ENCODE measurements at regions not wholly inside any gene's neighbourhood (a gene's known extent, or its start where the extent isn't known, plus 50 kb on each side); places are given as distances from the start of the nearest gene placed in this dataset.

DNA sequence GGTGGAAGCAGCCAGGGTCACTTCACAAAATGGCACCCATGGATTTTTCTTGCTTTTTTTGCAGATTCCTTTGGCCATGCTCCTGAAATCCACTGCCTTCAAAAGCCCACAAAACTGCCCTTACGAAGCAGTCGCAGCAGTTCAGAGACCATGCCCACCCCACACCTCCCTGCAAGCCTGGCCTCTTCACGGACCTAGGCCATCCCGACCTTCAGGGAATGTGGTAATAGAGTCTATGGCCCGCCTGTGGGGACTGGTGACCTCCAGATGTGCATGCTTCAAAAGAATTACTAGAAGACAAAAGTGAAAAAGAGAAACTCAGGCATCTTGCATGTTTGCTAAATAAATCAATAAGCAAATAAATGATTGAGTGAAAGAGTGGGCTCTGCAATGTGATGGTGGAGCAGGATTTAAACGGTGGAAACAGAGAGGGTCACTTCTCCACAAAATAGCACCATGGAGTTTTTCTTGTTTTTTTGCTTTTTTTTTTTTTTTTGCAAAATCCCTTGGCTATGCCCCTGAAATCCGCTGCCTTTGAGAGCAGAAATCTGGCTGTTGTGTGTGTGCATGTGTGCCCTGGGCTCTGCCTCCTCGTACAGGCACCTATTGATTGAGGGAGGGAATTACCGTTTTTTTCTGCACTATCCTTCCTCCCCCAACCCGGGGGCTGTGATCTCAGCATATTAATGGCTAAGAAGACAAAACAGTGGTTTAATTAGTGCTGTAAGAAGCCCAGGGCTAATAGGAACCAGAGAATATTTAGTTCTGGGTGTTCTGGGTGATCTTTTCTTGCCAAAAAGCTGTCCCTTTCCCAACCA is 107.4 kb downstream of the PXDC1 start:
- intact Hi-C loops (cut with micrococcal nuclease): no loop called here

DNA sequence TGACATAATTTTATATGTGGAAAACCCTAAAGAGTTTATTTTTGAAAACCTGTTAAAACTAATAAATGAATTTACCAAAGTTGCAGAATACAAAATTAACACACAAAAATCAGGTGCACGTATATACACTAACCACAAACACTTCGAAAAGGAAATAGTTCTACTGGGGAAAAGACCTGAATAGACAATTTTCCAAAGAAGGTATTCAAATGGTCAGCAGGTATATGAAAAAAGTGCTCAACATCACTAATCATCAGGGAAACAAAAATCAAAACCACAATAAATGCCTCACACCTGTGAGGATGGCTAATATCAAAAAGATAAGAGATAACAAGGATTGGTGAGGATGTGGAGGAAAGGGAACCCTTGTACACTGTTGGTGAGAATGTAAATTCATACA is 110.6 kb downstream of the PXDC1 start:
- intact Hi-C loops (cut with micrococcal nuclease): no loop called here

DNA sequence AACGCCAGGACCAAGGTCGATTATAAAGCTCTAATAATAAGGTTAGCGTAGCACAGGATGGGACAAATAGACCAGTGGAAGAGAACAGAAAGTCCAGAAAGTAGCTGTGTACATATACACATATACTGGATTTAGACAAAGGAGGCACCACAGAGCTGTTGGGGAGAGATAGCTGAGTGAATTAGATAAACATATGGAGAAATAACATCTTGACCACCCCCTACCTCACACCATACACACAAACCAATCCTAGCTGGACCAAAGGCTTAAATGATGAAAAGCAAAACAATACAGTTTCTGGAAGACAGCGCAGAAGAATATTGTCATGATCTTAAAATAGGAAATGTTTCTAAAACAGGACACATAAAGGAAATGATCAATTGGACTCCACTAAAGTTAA is 112.9 kb downstream of the PXDC1 start:
- intact Hi-C loops (cut with micrococcal nuclease): no loop called here

DNA sequence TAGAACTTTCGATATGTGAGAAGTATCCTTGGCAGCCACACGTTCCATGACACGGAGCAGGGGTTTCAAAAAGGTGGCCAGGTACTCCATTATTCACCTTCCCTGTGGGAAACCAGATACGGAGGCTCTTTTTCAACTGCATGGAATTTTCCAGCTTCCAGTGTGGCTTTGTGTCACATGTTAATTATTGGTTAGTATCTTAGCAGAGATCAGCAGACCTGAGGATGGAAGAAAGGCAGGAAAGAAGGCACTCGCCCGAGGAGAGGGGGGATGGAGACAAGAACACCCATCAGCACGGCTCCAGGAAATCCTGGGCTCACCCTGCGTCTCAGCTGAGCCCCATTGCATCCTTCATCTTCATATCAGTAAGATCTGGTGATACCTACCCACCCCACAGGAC is 115.5 kb downstream of the PXDC1 start:
- intact Hi-C loops (cut with micrococcal nuclease): no loop called here

DNA sequence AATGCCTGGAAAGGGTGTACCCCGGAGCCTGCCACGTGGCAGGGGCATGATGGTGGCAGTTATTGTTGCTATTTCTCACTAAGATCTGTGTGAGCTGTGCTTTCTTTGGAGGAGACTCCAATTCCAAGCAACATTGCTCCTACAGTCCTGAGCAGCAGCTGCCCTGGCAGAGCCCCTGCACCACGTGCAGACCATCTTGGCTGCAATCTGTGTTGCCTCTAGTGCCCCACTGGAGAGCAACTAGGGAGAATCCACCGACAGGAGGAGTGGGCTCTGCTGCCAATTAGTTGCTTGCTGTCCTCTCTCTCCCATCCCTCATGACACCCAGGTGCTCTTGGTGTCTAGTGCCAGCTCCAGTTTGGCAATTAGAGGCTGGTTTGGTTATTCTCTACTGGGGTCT is 116.0 kb downstream of the PXDC1 start:
- intact Hi-C loops (cut with micrococcal nuclease): no loop called here

DNA sequence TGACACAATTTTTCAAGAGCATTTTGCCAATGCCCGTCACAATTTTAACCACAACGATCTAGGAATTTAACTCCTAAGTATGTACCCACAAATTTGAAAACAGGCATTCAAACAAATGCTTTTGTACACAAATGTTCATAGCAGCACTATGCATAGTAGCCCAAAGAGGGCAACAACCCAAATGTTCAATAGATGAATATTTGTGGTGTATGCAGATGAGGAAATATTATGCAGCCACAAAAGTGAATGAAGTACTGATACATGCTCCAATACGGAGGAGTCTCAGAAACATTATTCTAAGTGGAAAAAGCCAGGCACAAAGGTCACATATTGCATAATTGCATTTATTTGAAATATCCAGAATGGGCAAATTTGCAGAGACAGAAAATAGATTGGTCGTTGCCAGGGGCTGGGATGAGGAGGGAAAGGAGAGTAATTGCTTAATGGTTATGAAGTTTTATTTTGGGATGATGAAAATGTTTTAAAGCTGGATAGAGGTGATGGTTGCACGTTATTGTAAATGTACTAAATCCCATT is 117.2 kb downstream of the PXDC1 start:
- intact Hi-C loops (cut with micrococcal nuclease): no loop called here

DNA sequence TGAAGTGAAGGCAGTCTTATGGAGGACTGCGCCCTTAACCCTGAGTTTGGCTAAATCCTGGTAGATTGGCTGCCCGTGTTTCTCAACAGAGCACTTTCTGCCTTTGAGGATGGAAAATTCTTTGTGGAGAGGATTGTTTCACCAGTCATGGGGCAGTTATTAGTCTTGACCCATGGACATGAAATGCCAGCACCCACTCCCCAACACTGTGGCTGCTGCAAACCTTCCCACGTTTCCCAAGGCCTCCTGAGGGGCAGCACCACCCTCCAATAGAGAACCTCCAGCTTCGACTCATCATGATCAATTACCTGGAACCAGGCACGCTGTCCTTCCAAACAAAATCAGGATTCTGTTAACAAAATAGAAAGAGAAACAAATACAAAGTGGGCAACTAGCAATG is 117.8 kb downstream of the PXDC1 start:
- intact Hi-C loops (cut with micrococcal nuclease): no loop called here

DNA sequence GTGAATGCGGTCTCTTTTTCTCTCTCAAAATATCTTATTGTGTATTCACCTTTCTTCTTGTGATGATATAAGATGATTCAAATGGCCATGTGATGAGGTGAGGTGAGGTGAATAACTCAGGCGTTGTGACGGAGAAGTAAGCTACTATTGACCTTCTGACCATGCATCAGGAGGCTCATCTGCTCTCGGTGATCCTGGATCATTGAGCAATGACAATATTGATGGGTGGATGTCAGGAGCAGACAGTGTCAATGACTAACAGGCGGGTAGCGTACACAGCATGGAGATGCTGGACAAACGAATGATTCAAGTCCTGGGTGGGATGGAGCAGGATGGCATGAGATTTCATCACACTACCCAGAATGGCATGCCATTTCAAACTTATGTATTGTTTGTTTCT is 119.6 kb downstream of the PXDC1 start:
- intact Hi-C loops (cut with micrococcal nuclease): no loop called here

DNA sequence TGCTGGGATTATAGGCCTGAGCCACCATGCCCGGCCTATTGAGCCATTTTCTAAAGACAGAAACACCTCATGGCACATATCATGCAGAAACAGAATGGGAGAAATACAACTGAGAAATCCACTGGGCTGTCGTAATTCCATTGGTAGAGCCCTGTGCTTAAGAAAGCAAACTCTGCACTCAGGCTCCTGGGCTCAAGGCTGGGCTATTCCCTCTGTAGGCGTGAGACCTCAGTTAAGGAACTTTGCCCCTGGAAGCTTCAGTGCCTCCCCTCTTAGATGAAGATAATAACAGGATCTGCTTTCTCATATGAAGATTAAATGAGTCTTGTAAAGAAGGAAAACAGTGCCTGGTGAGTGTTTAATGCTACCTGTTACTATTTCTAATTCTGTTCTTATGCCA is 120.3 kb downstream of the PXDC1 start:
- intact Hi-C loops (cut with micrococcal nuclease): no loop called here

DNA sequence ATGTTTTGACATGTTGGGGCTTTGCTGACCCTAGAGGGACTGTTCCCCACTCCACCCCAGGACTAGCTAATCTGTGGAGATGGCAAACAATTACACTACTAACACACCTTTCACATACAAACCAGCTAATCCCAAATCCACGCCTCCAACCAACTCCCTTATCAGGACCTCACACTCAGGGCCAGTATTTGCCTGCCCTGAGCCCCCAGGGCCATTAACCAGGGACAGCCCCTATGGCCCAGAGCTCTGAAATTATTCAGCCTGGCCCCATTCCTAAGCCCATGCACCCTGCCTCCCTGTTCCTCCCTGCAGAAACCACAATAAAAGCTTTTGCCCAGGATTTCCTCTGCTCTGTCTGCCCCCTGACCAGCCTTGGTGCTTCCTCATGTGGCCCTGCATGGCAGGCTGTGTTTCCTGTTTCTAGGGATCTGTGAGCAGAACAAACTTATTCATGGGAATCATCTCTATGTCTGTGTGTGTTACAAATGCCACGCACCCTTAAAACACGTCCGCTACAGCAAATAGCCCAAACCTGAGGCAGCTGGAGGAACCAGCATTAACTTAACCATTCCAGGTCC is 121.2 kb downstream of the PXDC1 start:
- intact Hi-C loops (cut with micrococcal nuclease): no loop called here

DNA sequence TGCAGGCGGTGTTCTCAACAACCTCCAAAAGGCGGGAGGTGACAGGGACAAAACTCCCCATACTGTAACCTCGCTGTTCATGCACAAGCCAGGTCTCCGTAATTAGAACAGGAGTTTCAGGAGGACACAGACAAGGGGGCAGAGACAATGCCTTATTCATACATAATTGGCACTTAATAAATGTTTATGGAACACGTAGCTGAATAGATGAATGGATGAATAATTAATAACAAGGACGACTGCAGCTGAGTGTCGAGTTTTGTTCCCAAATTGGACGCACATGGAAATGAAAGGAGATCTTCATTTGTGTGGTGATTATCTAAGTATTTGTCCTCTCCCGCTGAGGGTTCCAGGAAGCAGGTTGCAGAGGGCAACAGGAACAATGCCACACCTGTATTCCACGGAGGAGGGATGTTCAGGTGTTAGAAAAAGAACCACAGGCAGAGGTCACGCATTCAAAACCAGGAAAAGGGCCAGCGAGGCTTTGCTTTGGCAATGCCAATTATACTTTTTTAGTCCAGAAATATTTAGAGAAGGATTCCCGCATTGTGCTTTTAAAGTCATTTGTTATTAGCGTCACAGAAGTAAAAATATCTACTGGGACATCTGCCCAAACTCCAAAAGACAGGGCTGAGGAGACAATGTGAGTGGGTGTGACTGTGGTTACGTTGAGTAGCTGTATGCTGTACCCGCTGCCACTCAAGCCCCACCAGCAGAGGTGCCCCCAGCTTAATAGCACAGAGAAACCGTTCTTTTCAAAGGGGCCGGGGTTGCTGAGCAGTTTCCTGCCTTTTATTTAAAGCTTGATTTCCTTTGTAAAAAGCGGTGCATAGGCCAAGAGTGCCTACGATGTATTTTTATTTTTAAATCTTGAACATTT is 123.3 kb downstream of the PXDC1 start:
- intact Hi-C loops (cut with micrococcal nuclease): no loop called here

DNA sequence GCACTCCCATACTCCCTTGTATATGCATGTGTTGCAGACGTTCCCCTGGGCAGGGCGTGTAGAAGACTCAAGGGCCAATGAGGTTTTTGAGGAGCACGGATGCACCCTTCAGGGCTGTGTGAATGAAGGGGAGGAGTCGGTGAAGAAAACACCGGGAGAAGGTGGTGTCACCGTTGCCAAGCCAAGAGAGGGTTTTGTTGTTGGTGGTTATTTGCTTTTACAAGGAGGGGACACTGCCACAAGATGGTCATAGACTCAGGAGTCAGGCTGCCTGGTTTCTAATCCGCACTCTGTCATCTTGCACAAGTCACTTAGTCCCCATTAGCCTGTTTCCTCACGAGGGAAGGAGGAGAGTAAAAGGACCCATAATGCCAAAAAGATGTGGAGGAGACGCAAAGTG is 124.0 kb downstream of the PXDC1 start:
- intact Hi-C loops (cut with micrococcal nuclease): no loop called here

DNA sequence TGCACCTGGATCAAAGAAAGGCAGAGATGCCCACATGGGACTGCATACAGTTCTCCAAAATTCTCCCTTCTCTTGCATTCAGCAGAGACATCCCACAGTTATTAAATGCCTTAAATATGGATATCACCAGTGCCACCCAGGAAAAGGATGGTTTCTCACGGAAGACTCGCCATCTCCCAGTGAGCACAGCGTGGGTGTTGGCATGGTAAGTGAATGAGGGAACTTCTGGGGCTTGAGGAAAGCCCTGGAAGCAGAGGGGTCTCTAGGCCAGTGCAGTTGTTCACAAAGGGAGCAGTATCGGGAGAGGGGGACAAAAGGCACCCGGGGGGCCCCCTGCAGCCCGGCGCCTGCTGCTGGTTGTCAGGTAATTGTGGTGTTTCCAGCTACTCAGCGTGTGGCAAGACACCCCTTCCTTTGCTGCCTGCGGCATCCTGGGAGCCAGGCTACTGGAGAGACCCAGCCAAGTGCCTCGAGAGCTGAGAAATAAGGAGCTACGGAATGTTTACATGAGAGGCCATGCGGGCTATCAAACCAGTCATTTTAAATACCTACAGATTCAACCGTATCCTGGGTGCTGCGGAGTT is 125.4 kb downstream of the PXDC1 start:
- intact Hi-C loops (cut with micrococcal nuclease): no loop called here

DNA sequence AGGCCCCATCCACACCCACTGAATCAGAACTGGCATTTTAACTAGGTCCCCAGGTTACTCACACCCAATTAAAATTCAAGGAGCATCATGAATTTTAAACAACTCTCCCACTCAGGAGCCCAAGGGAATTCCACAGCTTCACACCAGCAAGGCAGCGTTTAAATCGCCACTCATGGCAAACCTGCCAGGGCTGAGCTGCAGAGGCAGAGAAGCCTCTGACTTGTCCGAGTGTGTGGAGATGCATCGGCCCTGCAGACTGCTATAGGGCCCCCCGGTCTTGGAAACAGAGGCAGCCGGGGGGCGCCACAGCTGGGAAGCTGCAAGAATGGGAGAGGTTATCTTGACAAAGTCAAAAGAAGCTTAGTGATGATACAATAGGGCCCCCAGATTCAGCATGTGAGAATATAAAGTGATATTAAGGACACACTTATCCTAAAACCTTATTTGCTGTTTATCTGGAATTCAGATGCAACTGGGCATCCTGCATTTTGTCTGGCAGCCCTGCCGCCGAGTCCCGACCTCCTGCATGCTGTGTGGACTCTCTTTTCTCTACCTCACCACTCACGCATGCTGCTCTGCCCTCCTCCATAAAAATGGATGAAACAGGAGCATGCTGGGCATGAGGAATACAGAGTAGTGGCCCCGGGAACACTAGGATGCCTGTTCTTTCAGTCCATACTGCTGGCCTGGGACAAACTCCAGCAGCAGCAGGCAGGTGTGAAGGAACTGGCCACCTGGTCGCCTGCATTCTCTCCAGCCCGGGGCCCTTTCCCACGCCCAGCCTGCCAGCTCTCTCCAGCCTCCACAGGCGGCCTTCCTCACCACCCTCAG is 126.1 kb downstream of the PXDC1 start:
- intact Hi-C loops (cut with micrococcal nuclease): no loop called here

DNA sequence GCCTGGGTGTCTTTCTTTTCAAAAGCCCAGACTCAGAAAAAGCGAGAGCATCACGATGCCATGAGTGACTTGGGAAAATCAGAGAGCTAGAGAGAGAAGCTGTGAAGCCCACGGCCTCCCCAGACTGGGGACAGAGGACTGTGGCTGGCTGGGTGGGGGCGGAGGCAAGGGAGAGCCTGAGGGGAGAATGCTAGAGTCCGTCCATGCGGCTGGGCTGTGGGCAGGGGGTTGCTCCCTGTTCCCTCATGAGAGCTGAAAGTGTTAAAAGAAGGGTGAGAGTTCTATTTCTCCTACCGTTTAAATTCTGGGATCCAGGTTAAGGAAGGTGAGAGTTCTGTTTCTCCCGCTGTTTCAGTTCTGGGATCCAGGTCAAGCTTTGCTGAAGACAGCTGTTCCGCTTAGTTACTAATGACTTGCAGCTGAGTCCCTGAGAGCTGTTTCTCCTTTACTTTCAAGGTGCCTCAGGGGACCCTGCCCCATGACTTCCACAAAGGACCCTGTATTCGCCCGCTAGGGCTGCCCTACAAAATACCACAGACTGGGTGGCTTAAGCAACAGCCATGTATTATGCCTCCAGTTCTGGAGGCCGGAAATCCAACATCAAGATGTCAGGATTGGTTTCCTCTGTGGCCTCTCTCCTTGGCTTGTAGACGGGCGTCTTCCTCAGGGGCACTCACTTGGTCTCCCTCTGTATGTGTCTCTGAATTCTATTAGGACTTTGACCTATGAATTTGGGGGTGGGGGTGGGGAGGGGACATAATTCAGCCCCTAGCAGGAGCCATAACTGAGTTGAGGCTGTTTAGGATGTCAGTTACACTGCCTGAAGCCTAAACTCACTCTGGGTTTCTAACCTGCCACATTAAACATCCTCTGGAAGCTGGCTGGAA is 127.0 kb downstream of the PXDC1 start:
- intact Hi-C loops (cut with micrococcal nuclease): no loop called here

DNA sequence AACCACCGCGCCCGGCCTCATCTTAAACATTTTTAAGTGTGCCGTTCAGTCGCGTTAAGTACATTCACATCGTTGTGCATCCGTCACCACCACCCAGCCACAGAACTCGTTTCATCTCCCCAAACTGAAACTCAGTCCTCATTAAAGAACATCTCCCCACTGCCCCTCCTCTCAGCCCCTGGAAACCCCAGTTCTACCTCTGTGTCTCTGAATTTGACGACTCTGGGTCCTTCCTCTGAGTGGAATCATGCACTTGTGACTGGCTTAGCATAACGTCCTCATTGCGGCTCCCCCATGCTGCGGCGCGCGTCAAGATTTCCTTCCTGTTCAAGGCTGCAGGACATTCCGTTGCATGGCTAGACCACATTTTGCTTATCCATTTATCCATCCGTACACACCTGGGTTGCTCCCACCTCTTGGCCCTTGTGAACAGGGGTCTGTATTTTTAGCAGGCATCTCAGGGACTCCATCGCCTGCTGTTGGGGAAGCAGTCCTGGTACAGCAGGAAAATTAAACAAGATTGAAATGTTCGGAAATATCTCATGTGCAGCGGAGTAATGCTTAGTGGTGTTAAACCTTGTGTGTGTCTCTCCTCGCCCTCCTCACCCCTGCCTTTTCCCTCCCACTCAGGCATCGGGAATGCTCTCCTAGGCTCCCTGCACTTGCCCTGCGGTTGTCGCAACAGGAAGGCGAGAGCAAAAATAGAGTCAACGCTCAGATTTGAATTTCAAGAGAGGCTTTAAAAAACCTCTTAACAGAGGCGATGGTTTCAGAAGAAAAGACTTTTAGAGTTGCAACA is 127.9 kb downstream of the PXDC1 start:
- intact Hi-C loops (cut with micrococcal nuclease): no loop called here

DNA sequence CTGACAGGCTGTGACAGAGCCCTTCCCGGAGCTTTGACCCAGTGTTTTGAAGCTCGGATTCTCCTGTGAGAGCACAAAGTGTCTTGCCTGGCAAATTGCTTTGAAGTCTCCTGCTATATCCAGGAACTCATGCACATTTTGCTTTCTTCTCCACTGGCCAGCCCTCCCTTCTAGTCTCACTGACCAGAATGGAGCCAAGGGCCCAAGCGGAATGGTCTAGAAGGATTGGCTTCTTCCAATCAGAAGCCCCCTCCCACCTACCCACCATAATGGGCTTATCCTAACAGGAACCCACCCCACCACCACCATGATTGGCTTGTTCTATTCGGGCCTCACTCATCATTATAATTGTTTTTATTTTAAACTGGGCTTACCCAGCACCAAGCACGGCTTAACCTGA is 130.1 kb downstream of the PXDC1 start:
- intact Hi-C loops (cut with micrococcal nuclease): no loop called here

DNA sequence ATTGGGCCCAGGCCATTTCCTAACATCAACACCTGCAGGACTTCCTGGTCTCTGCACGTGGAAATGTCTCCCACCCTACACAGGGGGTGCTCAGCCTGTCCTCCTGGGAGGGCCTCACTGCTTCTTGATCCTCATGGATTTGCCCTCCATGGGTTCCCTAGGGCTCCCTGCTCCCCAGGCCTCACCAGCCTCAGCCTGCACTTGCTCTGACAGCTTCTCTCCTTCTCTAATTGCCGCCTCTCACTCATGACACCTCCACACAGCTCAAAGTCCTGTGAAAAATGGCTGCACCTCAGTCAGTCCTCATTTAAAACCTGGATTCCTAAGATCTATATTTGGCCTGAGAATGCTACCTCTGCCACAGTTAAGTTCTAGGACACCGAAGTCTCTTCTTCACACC is 130.6 kb downstream of the PXDC1 start:
- intact Hi-C loops (cut with micrococcal nuclease): no loop called here

DNA sequence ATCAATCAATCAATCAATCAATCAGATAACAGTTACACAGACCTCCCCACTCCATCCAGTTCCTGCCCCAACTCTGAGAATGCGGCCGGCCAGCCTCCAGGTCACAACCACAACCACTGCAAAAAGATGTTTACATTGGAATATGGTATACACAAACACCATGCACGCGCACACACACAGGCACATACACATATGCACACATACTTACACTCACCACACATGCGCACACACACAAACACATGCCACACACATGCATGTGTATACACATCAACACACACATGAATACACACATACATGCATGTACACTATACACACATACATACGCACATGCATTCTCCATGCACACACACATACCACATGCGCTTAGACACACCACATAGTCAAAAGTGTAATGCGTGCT is 131.1 kb downstream of the PXDC1 start:
- intact Hi-C loops (cut with micrococcal nuclease): no loop called here
